GM10266 (cell line): ENCODE measurements at regions not wholly inside any gene's neighbourhood (a gene's known extent, or its start where the extent isn't known, plus 50 kb on each side); places are given as distances from the start of the nearest gene placed in this dataset.
"Not testable (repeated sequence)": the region's sequence is repeated elsewhere in the genome, so short reads cannot be mapped to it uniquely, and the experiment has no call there.

Source experiments
- DNase-seq: peaks from one replicate; pipeline ENCODE4 v3.0.0; 2012; ENCODE audit errors: extremely low spot score
- TF ChIP-seq, protein P1 (sequence below): IDR thresholded peaks from 2 replicates; pipeline ENCODE4 v1.5.1; 2012; ENCODE audit warnings: mild to moderate bottlenecking, low read depth; ENCODE audit not compliant: control insufficient read depth, insufficient read depth; ENCODE audit errors: missing control alignments

DNA sequence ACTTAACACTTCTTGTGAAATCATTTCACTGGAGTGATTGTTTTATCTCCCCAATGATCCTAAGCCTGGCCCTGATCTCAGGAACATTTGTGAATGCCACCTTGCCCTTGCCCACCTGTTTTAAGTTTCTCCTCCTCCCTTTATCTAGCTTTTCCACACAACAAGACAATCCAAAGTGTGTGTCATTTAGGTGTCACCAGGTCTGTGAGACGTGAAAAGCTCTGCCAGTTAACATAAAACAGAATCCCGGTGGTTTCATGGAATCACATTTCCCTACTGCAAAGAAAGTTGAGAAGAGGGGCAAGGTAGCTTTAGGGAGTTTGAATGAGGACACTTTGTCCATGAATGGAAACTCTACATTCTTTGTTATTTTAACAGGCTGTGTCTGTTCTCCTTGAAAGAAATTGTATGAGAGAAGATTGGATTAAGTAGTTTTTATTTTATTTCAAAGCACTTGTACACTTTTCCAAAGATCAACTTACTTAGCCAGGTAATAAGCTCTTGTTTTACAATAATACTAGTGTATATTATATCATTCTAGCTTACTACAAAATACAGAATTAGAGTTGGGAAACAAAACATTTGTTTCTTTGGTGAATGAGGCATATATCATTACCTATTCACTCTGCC lies 239.0 kb downstream of the ISL1 start:
- DNase-seq = no peak
- TF ChIP-seq, protein P1, sequence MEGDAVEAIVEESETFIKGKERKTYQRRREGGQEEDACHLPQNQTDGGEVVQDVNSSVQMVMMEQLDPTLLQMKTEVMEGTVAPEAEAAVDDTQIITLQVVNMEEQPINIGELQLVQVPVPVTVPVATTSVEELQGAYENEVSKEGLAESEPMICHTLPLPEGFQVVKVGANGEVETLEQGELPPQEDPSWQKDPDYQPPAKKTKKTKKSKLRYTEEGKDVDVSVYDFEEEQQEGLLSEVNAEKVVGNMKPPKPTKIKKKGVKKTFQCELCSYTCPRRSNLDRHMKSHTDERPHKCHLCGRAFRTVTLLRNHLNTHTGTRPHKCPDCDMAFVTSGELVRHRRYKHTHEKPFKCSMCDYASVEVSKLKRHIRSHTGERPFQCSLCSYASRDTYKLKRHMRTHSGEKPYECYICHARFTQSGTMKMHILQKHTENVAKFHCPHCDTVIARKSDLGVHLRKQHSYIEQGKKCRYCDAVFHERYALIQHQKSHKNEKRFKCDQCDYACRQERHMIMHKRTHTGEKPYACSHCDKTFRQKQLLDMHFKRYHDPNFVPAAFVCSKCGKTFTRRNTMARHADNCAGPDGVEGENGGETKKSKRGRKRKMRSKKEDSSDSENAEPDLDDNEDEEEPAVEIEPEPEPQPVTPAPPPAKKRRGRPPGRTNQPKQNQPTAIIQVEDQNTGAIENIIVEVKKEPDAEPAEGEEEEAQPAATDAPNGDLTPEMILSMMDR = no peak

DNA sequence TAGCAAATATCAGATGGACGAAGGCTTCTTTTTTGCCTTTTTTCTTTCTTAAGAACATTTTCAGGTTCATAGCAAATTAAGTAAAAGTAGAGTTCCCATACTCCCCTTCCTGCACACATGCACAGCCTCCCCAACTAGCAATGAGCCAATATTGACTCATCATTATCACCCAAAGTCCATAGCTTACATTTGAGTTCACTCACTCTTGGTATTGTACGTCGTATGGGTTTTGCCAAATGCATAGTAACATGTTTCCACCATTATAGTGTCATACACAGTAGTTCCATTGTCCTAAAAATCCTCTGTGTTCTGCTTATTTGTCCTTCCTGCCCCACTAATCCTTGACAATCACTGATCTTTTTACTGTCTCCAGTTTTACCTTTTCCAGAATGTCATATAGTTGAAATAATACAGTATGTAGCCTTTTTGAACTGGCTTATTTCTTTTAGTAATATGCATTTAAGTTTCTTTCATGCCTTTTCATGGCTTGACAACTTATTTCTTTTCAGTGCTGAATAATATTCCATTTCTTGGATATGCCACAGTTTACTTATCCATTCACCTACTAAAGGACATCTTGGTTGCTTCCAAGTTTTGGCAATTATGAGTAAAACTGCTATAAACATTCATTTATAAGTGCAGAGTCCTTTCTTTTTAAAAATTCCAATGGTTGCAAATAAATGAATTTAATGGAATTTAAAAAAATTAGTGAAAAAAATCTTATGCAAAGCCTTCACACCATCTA lies 242.1 kb downstream of the ISL1 start:
- TF ChIP-seq, protein P1 = no peak
- DNase-seq = no peak

DNA sequence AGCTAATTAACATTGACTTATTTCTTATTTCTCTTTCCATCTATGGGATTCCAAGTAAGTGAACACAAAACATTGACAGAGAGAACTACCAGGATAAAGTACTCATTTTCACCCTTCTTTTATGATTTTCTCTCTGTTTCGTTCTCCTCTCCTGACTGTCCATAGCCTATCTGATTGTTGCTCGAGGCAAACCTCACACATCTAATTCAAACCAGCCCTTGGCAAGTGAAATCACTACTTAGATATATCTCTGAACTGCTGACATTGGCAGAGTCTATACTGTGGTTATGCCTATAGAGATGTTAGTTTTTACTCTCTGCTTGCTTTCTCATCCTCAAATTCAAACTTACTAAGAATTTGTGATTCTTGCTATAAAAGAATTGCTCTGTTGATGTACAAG lies 248.8 kb downstream of the ISL1 start:
- TF ChIP-seq, protein P1 = no peak
- DNase-seq = no peak

DNA sequence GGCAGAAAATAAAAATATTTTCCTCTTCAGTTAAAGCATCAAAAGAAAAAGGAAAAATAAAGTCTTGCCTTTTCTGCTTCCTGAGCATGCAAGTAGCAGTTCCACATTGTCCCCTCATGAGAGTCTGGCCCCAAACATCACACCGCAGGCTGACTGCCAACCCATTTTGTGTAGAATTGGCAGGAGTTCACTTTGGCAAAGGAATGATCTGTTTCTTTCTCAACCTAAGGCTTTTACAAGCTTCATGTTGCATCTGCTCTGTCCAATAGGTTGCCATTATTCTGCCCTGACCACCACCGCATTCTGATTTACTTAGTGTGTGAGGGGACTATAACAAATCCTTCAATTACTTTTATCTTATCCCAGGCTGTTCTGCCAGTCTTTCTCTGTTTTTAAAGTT lies 249.5 kb downstream of the ISL1 start:
- no peak for DNase-seq
- TF ChIP-seq, protein P1 = no peak

DNA sequence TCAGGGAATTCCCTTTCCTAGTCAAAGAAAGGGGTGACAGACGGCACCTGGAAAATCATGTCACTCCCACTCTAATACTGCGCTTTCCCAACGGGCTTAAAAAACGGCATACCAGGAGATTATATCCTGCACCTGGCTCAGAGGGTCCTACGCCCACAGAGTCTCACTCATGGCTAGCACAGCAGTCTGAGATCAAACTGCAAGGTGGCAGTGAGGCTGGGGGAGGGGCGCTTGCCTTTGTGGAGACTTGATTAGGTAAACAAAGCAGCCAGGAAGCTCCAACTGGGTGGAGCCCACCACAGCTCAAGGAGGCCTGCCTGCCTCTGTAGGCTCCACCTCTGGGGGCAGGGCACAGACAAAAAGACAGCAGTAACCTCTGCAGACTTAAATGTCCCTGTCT lies 253.7 kb downstream of the ISL1 start:
- DNase-seq = not testable (repeated sequence)

DNA sequence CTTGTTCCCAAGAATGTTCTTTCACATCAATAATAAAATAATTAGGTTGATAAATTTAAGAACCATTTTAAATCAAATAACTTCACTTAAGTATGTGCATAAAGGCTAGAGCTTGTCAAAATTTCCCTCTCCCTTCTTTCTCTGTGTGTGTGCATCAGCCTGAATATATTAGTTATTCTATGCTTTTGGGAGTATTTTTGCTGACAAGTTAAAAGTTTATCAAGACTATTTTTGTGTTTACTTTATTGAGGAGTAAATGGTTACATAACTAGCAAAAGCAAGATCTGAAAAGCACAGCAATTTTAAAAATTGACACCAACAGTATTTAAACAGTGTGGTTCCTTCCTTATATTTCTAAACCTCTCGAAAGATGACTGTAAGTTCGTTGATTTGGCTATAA lies 261.7 kb downstream of the ISL1 start:
- TF ChIP-seq, protein P1 = no peak
- no peak for DNase-seq

DNA sequence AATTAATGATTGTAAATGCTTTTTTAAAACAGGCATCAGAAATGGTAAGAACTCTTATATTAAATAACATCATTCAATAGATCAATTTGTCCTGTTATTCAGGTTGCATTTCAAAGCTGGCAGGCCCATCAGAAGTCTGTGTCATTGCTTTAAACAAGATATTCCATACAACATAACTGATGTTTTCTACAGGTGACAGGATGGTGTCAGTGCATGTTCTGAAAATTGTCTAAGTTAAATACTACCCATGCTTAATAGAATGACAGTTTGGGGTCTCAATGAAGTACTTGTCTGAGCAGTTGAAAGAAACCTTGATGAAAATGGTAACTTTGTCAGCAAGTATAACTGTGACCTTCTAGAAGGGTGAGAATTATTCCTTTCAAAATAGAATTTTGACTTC lies 263.2 kb downstream of the ISL1 start:
- DNase-seq = no peak
- TF ChIP-seq, protein P1 = no peak
